ENCODE measurements at regions not wholly inside any gene's neighbourhood (a gene's known extent, or its start where the extent isn't known, plus 50 kb on each side); places are given as distances from the start of the nearest gene placed in this dataset.
"Not testable (repeated sequence)": the region's sequence is repeated elsewhere in the genome, so short reads cannot be mapped to it uniquely, and the experiment has no call there.

DNA sequence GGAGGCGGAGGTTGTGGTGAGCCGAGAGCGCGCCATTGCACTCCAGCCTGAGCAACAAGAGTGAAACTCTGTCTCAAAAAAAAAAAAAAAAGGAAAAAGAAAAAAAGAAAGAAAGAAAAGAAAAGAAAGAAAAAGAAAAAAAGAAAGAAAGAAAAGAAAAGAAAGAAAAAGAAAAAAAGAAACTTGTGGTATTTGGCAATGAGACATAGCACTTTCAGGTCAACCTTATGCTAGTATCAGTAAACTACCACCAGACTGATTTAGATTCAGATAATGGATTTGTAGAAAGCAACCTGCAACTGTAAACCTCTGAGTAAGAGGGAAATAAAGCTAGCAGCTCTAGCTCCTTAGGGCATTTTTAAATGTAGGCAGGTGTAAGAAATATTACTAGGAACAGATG is 144.0 kb upstream of the ZNF608 start:
- not testable (repeated sequence) for DNase-seq (ENCODE audit: low spot score)

DNA sequence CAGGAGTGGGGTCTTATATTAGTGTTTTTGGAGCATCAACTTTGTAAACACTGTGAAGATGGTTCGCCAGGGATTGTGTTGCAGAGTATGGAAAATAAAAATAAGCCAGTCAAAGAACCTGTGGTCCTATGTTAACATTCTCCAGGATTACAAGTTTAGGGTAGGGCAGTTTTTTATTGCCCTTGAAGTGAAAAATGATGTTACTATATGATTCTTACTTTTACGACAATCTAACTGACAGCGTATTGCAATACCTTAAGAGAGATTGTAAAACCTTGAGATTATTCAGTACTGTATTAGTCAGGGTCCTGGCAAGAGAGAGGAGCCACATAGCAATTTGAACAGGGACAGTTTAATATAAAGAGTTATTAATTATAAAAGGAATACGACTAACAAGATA is 144.7 kb upstream of the ZNF608 start:
- no peak for DNase-seq (ENCODE audit: low spot score)
- ATAC-seq = no peak

More for the DNA sequence above, 144.0 kb upstream of the ZNF608 start:
- ATAC-seq = not testable (repeated sequence)

DNA sequence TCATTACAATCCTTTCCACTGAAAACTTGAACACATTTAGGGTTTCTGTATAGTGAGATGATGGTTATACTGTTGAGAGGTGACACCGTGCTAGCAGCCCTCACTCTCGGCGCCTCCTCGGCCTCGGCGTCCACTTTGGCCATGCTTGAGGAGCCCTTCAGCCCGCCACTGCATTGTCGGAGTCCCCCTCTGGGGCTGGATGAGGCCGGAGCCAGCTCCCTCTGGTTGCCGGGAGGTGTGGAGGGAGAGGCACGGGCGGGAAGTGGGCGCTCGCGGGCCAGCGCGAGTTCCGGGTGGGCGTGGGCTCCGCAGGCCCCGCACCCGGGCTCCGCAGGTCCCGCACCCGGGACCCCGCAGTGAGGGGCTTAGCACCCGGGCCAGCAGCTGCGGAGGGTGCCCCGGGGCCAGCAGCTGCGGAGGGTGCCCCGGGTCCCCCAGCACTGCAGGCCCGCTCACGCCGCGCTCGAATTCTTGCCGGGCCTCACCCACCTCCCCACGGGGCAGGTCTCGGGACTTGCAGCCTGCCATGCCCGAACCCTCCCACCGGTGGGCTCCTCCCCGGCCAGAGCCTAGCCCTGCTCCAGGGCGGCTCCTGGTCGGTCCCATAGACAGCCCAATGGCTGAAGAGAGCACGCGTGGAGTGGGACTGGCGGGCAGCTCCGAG is 145.9 kb upstream of the ZNF608 start:
- DNase-seq (ENCODE audit: low spot score) = no peak
- ATAC-seq = no peak

DNA sequence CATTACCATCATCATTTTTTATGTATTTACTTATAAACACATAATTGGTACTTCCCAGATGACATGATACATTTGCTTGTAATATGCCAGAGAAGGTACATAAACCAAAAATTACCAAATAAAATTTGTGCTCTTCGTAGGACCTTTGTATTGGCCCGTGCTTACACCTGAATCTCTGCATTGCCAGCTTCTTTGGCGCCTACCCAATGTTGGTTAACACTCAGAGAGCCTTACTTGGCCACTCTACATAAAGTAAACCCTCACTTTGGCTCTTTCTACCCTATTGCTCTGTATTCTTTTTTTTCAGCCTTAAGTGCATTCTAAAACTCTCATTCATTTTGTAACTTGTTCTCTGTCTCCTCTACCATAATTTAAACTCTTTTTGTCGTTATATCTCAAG is 148.1 kb upstream of the ZNF608 start:
- ATAC-seq (peak; percentile 81), DNase-seq (ENCODE audit: low spot score) (peak; percentile 57)

DNA sequence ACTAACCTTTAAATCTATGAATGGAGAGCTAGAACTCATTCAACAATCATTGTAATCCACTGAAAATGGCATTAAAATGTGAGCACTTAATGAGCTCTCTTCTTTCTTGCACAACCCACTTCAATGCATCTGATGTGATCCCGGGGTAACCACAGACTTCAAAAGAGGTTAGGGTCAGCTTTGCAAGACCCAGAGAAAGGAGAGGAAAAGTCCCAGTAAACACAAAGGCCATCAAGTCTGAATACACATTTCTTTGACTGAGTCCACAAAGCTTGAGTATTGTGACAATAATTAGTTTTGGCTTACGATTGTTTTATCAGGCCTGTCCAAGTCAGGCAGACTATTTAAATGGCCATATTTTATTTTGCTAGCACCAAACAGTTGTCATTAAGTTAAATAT is 148.8 kb upstream of the ZNF608 start:
- ATAC-seq = no peak

DNA sequence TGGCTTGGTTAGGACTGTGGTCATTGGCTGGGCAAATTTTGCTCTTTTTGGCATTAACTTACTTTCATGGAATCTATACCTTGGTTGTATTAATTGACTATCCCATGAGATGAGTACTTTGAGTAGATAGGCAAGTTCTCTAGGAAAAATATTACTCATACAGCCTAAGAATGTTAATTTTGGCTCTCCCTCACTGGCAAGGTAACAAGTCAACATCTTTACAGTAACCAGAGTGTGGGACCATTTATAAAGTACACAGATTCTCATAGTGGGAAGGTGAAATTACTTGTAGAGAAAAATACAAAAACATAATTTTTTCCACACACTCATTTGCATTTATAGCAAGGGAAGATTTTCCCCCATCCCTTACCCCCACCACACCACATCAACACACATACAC is 154.6 kb upstream of the ZNF608 start:
- ATAC-seq (no peak), DNase-seq (ENCODE audit: low spot score) (no peak)

More for the DNA sequence above, 148.8 kb upstream of the ZNF608 start:
- DNase-seq (ENCODE audit: low spot score) = no peak

DNA sequence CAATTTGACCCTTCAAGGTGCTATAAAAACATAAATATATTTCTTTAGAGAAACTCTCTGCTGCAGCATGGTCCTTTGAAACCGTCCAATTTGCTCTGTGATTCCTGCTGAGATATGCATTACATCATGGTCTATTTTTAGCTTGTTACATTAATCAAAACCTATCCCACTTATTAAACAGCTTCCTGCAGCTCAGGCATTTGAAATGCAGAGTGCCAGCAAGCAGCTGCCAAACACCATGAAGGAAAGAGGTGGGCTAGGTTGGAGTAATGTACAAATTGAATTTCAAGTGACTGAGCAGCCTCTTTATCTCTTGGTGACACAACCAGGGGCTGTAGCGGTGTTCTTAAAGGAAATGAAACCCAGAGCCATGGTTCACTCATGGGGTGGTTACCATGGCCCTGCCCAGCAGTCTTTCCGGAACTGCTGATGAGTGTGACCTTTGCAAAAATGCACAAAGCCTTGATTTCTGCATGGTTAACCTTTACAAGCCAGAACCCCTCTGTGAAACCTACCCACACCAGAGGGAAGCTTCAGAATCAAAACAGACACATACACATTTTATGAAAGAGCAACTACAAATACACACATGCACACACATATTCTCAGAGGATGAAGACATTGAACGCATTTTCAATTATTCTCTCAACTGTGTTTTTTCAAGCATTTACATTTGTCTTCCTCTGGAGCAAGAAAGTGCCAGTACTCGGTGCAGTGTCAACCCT is 155.8 kb upstream of the ZNF608 start:
- DNase-seq (ENCODE audit: low spot score) (no peak), ATAC-seq (no peak)

DNA sequence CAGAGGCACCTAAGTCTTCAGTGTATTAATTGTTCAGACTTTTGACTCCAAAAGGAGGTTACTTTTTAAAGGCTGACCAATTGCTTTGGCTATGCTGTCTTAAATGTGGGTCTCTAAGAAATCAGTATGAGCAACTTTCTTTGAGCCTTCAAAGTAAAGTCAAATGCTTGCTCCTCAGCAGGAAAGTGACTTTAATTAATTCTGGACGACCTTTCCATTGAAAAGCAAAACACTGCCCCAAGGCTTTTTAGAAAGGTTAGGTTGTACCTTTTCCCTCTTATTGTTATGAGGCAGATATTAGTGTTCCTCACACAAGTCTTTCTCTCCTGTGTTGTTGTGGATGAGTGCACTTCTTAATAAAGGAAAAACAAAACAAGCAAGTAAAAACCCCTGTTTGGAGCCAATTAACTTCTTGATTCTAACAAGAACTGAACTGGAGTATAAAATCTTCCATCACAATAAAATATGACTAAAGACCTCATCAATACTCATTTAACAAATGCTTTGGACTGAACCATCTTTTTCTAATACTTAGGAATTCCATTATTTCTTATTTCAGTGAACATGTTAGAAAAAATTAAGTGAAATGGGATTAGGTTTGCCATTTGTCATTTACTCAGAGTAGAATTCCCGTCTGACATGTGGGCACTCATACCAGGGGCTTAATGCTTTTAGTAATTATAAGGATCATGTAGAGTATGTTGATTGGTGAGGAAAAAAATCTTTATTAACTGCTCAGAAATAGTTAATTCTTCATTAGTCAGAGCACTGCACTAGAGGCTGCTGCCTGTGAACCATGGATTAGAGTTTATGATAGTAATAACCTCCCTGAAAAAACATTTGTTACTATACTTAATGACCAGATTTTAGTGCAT is 159.1 kb upstream of the ZNF608 start:
- DNase-seq (ENCODE audit: low spot score) = no peak
- ATAC-seq = no peak

DNA sequence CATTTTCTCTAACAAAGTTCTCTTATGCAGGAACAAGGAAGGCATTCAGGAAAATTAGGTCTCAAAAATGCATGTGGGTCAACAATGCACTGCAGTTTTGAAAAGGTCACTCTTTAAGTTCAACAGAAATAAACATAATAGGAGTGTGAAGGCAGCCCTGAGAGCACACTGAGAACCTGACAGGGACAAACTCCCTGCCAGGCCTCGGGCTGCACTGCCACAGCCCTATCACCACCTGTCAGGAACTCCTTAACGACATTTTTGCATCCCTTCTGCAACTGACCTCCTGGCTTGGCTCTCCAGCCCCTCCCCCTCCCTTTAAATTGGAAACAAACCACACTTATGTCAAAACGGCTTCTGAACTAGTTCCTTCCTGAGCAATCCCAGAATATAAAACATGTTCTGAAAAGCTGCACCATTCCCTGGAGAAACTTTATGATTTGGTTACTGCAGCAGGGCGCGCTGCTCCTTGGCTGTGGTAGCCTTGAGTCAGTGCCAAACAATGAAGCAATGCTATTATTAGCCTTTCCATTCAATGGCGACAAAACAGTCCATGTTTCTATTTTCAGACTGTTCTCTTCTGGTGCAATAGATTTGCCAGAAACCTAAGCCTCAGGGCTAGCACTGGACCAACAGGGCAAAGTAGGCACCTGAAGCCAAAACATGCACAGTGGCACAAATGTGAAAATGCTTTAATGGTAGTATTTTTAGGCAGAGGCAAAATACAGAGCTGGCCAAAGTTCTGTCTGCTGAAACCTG is 160.1 kb upstream of the ZNF608 start:
- peak; percentile 88 for ATAC-seq
- DNase-seq (ENCODE audit: low spot score) = peak; percentile 75

DNA sequence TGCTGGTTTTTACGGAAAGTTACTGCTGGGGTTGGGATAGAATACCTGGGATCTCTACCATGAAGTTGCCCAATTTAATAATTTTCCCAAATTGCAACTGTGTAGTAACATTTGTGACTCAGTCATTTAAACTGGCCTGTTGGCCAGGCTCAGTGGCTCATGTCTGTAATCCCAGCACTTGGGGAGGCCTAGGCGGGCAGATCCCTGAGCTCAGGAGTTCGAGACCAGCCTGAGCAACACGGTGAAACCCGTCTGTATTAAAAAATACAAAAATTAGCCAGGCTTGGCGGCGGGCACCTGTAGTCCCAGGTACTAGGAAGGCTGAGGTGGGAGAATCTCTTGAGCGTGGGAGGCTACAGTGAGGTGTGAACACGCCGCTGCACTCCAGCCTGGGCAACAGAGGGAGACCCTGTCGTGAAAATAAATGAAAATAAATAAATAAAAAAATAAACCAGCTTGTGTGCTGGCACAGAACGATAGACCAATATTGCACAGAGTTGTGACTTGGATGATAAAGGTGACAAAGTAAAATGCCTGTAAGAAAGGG is 160.7 kb upstream of the ZNF608 start:
- no peak for DNase-seq (ENCODE audit: low spot score)
- ATAC-seq = no peak

DNA sequence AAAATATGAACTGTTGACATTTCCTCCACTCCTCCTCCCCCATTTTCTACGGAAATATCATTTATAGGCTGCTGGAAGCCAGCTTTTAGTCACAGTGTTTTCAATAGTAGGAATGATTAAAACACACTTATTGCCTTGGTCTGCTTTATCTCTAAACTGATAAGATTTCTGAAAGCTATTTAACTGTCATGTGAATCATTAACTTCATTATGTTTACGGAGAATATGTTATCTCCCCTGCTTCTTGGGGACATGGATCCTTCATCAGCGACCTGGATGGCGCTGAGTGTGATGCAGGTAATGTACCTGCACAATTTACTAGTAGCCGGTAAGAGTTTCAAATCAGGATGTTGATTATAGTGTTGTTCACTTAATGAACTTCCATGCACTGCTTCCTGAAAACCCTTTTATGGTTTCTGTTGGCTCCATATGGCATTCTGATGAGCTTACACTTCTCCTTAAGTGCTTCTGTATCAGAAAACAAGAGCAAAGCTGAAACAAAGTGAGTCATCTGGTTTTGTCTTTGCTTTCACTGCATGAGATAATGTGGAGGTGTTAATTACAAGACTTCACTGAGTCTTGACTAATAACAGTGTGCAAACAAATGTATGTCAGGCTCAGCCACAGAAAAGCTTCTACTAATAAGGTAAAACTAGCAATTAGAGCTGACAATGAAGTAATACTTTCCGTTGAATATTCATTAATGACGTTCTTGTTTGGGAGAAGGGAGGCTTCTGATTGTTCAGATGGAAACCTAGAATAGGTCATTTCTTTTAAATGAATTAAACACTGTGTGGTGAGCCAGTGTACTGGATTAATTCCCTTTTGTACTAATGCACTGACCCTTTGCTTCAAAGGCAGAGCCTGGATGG is 162.4 kb upstream of the ZNF608 start:
- DNase-seq (ENCODE audit: low spot score) (no peak), ATAC-seq (peak; percentile 45)

DNA sequence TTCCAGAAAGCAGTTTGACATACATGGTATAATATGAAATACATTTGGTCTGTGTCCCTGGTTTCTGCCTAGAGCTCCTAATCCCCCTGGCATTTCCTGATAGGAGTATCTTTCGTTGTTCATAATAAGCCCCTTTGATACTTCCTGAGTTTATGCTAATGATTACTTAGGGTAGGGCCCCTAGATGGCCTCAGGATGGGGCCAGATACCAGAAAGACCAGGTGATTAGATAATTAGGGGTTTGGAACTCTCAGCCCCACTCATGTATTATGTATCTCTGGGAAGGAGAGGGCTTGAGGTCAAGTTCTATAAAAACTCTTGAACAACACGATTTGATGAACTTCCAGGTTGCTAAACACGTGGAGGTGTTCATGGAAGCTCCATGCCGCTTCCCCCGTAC is 163.3 kb upstream of the ZNF608 start:
- DNase-seq (ENCODE audit: low spot score) = no peak
- ATAC-seq = no peak

DNA sequence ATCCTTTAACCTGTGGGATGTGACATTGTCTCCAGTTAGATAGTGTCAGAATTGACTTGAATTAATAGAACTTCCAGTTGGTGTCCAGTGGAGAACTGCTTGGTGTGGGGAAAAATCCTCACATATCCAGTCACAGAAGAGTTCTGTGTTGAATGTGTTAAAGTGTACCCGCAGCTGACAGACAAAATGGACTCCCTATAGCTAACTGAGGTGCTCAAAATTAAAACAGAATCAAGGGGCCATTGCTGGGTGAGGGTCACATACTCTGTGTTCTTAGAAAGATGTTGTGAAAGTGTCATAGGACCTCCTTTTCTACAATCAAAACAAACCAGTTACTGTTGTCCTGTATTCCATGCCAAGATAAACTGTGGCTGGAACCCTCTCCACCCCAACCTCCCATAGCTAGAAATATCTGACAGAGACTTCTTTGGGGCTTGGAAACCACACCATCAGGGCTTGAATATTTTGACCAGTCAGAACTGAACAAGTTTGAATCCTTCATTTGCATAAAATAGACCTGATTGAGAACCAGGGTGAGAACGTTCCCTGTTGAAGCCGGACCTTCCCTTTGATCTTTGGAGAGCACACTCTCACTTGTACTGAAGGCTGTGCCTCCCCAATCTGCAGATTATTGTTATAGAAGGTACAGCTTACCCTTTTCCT is 164.0 kb upstream of the ZNF608 start:
- no peak for DNase-seq (ENCODE audit: low spot score)
- peak; percentile 58 for ATAC-seq

DNA sequence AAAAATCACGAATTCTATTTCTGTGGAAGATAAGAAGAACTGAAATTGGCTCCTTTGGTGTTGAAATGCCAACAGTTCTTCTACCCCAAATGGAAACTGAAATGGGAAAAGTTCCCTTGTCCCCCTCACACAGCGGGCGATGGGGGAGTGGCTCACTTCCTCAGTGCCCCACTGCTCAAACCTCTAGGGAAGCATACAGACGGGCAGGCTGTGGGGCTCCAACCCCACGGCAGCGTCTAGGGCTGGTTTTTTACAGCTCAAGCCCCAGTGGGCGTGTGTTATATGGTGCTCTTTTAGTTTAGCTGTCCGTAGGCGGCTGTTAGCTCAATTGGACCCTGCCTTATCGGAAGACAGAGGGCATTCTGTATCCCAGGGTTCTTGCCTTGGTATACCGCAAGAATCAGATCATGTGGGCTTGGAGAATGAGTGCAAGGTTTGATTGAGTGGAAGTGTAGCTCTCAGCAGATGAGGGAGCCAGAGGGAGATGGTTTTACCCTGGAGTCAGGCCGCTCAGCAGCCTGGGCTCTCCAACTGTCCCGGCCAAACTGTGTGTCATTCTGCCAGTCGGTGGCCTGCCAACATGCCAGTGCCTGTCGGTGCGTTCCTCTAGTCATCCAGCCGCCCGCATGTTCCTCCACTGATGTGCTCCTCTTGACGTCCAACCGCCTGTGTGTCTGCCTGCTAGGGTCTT is 166.3 kb upstream of the ZNF608 start:
- ATAC-seq (no peak), DNase-seq (ENCODE audit: low spot score) (no peak)

DNA sequence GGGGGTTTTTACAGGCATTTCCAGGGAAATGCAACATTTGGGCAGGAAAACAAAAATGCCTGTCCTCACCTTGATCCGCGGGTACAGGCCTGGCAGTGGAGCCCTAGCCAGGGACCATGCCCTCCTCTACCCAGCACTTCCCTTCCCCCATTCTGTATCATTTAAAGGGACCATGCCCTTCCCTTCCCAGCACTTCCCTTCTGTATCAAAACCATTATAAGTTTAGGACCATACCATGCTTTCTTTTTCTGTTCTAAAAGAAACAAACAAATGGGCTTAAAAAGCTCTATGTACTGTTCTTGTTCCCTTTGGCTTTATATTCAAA is 166.9 kb upstream of the ZNF608 start:
- DNase-seq (ENCODE audit: low spot score) (no peak), ATAC-seq (no peak)

DNA sequence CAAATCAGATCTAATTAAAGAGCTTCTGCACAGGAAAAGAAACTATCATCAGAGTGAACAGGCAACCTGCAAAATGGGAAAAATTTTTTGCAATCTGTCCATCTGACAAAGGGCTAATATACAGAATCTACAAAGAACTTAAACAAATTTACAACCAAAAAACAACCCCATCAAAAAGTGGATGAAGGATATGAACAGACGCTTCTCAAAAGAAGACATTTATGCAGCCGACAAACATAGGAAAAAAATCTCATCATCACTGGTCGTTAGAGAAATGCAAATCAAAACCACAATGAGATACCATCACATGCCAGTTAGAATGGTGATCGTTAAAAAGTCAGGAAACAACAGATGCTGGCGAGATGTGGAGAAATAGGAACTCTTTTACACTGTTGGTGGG is 169.9 kb upstream of the ZNF608 start:
- DNase-seq (ENCODE audit: low spot score); ATAC-seq: not testable (repeated sequence)

DNA sequence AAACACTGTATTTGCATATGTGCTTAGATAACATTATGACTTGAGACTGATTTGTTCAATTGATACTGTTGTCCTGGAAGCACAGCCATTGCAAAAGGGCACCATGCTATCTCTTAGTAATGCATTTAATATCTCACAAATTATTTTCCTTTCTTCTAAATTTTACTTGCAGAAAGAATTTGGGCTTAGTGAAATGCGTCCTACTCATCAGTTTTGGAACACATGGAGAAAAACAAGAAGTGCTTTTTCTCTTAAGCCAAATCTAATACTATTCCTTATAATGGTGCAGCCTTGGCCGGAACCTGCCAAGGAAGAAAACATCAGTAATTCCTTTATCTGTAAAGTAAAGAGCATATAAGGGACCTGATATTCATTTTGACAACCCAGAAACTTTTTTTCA is 172.2 kb upstream of the ZNF608 start:
- DNase-seq (ENCODE audit: low spot score) = no peak
- no peak for ATAC-seq

DNA sequence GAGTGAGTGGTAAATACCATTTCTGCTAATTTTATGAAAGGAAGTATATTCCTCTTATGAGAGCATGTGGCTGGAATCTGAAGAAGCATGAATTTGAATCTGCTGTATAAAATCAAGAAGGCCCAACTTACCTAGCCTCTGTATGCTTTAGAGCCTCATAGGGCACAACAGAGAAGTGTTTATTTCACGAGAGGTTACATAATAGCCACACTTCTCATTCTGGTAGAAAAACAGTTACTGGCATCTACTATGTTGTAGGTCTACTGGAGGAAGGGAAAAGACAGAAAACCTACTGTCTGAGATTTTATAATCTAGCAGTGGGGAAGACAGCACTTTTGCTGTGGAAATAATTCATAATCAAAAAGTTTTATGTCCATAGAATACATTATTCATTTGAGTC is 172.6 kb upstream of the ZNF608 start:
- ATAC-seq (no peak), DNase-seq (ENCODE audit: low spot score) (no peak)

All from left lobe of liver (tissue), 2 donors.